ENCODE measurements at regions not wholly inside any gene's neighbourhood (a gene's known extent, or its start where the extent isn't known, plus 50 kb on each side); places are given as distances from the start of the nearest gene placed in this dataset.

GRCh38 chr2:42920446-42921146 lies 128.2 kb upstream of the HAAO start:
- Mint-ChIP-seq H3K27ac (no peak overlapping the region), H3K4me3 (no peak overlapping the region), H3K9me3 (no peaks in the 10 kb centered on the region), H3K36me3 (no peaks in the 10 kb centered on the region), H3K27me3 (ENCODE audit: low read depth in 3 of 3) (peaks cover 2 to 4% (median 3%) of the 10 kb centered on the region in 3 donors), H3K4me1 (no peaks in the 10 kb centered on the region)
- DNase-seq: no peak

- DNase-seq: no peak
- peaks cover 3 to 4% (median 4%) of the 10 kb centered on the region in 3 donors for H3K27me3 Mint-ChIP-seq (ENCODE audit: low read depth in 3 of 3)
Measured at GRCh38 chr2:42918671-42919318, 126.4 kb upstream of the HAAO start.

GRCh38 chr2:42918041-42918440 lies 125.7 kb upstream of the HAAO start:
- Mint-ChIP-seq H3K27ac (no peak overlapping the region), H3K4me1 (peaks cover 0 to 7% of the 10 kb centered on the region in 2 donors), H3K9me3 (no peaks in the 10 kb centered on the region), H3K36me3 (no peaks in the 10 kb centered on the region), H3K27me3 (ENCODE audit: low read depth in 3 of 3) (peaks cover 3 to 4% (median 4%) of the 10 kb centered on the region in 3 donors), H3K4me3 (no peak overlapping the region)
- DNase-seq: no peak

More at GRCh38 chr2:42918671-42919318, 126.4 kb upstream of the HAAO start:
- H3K36me3 Mint-ChIP-seq: no peaks in the 10 kb centered on the region
- H3K4me1 Mint-ChIP-seq: peaks cover 0 to under 1% of the 10 kb centered on the region in 2 donors
- H3K4me3 Mint-ChIP-seq: no peak overlapping the region
- no peaks in the 10 kb centered on the region for H3K9me3 Mint-ChIP-seq
- H3K27ac Mint-ChIP-seq: no peak overlapping the region

GRCh38 chr2:42917425-42917927 lies 125.1 kb upstream of the HAAO start:
- no peaks in the 10 kb centered on the region for H3K36me3 Mint-ChIP-seq
- peaks cover 3 to 4% (median 4%) of the 10 kb centered on the region in 3 donors for H3K27me3 Mint-ChIP-seq (ENCODE audit: low read depth in 3 of 3)
- H3K9me3 Mint-ChIP-seq: no peaks in the 10 kb centered on the region
- no peak overlapping the region for H3K27ac Mint-ChIP-seq
- H3K4me1 Mint-ChIP-seq: peaks cover 0 to 7% of the 10 kb centered on the region in 2 donors
- DNase-seq: no peak
- H3K4me3 Mint-ChIP-seq: no peak overlapping the region

- DNase-seq: no peak
- Mint-ChIP-seq H3K9me3 (no peaks in the 10 kb centered on the region), H3K4me3 (no peak overlapping the region), H3K27ac (no peak overlapping the region), H3K27me3 (ENCODE audit: low read depth in 3 of 3) (peaks cover 3 to 4% (median 3%) of the 10 kb centered on the region in 3 donors), H3K36me3 (no peaks in the 10 kb centered on the region), H3K4me1 (peaks cover 0 to 7% of the 10 kb centered on the region in 2 donors)
Measured at GRCh38 chr2:42916324-42916723, 123.9 kb upstream of the HAAO start.

- H3K9me3 Mint-ChIP-seq: no peaks in the 10 kb centered on the region
- H3K36me3 Mint-ChIP-seq: peaks cover 0 to 3% (median 0%) of the 10 kb centered on the region in 3 donors
- H3K4me1 Mint-ChIP-seq: peaks cover 0 to 7% of the 10 kb centered on the region in 2 donors
- DNase-seq: no peak
- H3K27ac Mint-ChIP-seq: no peak overlapping the region
- no peak overlapping the region for H3K4me3 Mint-ChIP-seq
- peaks cover 3 to 5% (median 4%) of the 10 kb centered on the region in 3 donors for H3K27me3 Mint-ChIP-seq (ENCODE audit: low read depth in 3 of 3)
Measured at GRCh38 chr2:42914860-42915259, 122.5 kb upstream of the HAAO start.

GRCh38 chr2:42914314-42914713 lies 121.9 kb upstream of the HAAO start:
- peaks cover 0 to 7% of the 10 kb centered on the region in 2 donors for H3K4me1 Mint-ChIP-seq
- H3K9me3 Mint-ChIP-seq: no peaks in the 10 kb centered on the region
- H3K36me3 Mint-ChIP-seq: peaks cover 0 to 3% (median 0%) of the 10 kb centered on the region in 3 donors
- peaks cover 3 to 5% (median 4%) of the 10 kb centered on the region in 3 donors for H3K27me3 Mint-ChIP-seq (ENCODE audit: low read depth in 3 of 3)
- no peak overlapping the region for H3K27ac Mint-ChIP-seq
- no peak overlapping the region for H3K4me3 Mint-ChIP-seq
- no peak for DNase-seq

- Mint-ChIP-seq H3K4me1 (peaks cover 0 to 7% of the 10 kb centered on the region in 2 donors), H3K27me3 (ENCODE audit: low read depth in 3 of 3) (peaks cover 1 to 4% (median 2%) of the 10 kb centered on the region in 3 donors), H3K36me3 (peaks cover 0 to 3% (median 0%) of the 10 kb centered on the region in 3 donors), H3K4me3 (peak overlapping the region in 1 of 5 donors; percentile 11), H3K9me3 (no peaks in the 10 kb centered on the region), H3K27ac (no peak overlapping the region)
- no peak for DNase-seq
Measured at GRCh38 chr2:42913280-42913878, 121.0 kb upstream of the HAAO start.

- peaks cover 2% of the 10 kb centered on the region in 3 donors for H3K27me3 Mint-ChIP-seq (ENCODE audit: low read depth in 3 of 3)
- no peaks in the 10 kb centered on the region for H3K9me3 Mint-ChIP-seq
- DNase-seq: no peak
- H3K36me3 Mint-ChIP-seq: peaks cover 0 to 3% (median 0%) of the 10 kb centered on the region in 3 donors
- no peak overlapping the region for H3K27ac Mint-ChIP-seq
- no peak overlapping the region for H3K4me3 Mint-ChIP-seq
- peaks cover 0 to 7% of the 10 kb centered on the region in 2 donors for H3K4me1 Mint-ChIP-seq
Measured at GRCh38 chr2:42910645-42911405, 118.4 kb upstream of the HAAO start.

GRCh38 chr2:42909966-42910365 lies 117.6 kb upstream of the HAAO start:
- no peak for DNase-seq
- H3K9me3 Mint-ChIP-seq: no peaks in the 10 kb centered on the region
- no peak overlapping the region for H3K27ac Mint-ChIP-seq
- H3K27me3 Mint-ChIP-seq (ENCODE audit: low read depth in 3 of 3): peaks cover 1 to 2% (median 2%) of the 10 kb centered on the region in 3 donors
- peaks cover 0 to 3% (median 0%) of the 10 kb centered on the region in 3 donors for H3K36me3 Mint-ChIP-seq
- H3K4me1 Mint-ChIP-seq: peaks cover 0 to 7% of the 10 kb centered on the region in 2 donors
- H3K4me3 Mint-ChIP-seq: no peak overlapping the region

GRCh38 chr2:42908518-42909200 lies 116.3 kb upstream of the HAAO start:
- peaks cover 0 to 3% (median 0%) of the 10 kb centered on the region in 3 donors for H3K36me3 Mint-ChIP-seq
- peaks cover 0 to 2% (median 2%) of the 10 kb centered on the region in 3 donors for H3K27me3 Mint-ChIP-seq (ENCODE audit: low read depth in 3 of 3)
- no peak for DNase-seq
- H3K4me1 Mint-ChIP-seq: peaks cover 0 to 5% of the 10 kb centered on the region in 2 donors
- H3K9me3 Mint-ChIP-seq: no peaks in the 10 kb centered on the region
- no peak overlapping the region for H3K4me3 Mint-ChIP-seq
- no peak overlapping the region for H3K27ac Mint-ChIP-seq

- no peak overlapping the region for H3K4me3 Mint-ChIP-seq
- peaks cover 2 to 4% (median 2%) of the 10 kb centered on the region in 3 donors for H3K27me3 Mint-ChIP-seq (ENCODE audit: low read depth in 3 of 3)
- H3K36me3 Mint-ChIP-seq: peaks cover 0 to 3% (median 0%) of the 10 kb centered on the region in 3 donors
- H3K9me3 Mint-ChIP-seq: no peaks in the 10 kb centered on the region
- DNase-seq: no peak
- H3K4me1 Mint-ChIP-seq: no peaks in the 10 kb centered on the region
- H3K27ac Mint-ChIP-seq: no peak overlapping the region
Measured at GRCh38 chr2:42907835-42908234, 115.5 kb upstream of the HAAO start.

Data from immature natural killer cell (primary cell).